Activated naive CD4-positive, alpha-beta T cell treated with anti-CD3 and anti-CD28 coated beads for 36 hours (primary cell): ENCODE measurements at regions not wholly inside any gene's neighbourhood (a gene's known extent, or its start where the extent isn't known, plus 50 kb on each side); places are given as distances from the start of the nearest gene placed in this dataset.

Source experiments
- CTCF ChIA-PET: fragments of 350-600 bp; sonication (Branson Sonifier 250); formaldehyde crosslinking; loops from one replicate; lab custom pipeline; 2021; ENCODE audit warnings: antibody characterized with exemption; lab: Charles Lee
- DNase-seq: peaks from one replicate; pipeline ENCODE4 v3.0.0-alpha.2; 2020
- H3K27ac Mint-ChIP-seq: one replicate; pipeline ENCODE4 v1.8.0; 2021; ENCODE audit warnings: mild to moderate bottlenecking, mixed read lengths
- H3K27me3 Mint-ChIP-seq: one replicate; pipeline ENCODE4 v1.8.0; 2021; ENCODE audit warnings: low read depth, mixed read lengths
- H3K36me3 Mint-ChIP-seq: one replicate; pipeline ENCODE4 v1.8.0; 2021; ENCODE audit warnings: low read depth, mixed read lengths
- H3K4me1 Mint-ChIP-seq: one replicate; pipeline ENCODE4 v1.8.0; 2021; ENCODE audit warnings: low read depth, mixed read lengths
- H3K4me3 Mint-ChIP-seq: one replicate; pipeline ENCODE4 v1.8.0; 2021; ENCODE audit warnings: mild to moderate bottlenecking, moderate library complexity, mixed read lengths
- H3K9me3 Mint-ChIP-seq: one replicate; pipeline ENCODE4 v1.8.0; 2021; ENCODE audit warnings: mixed read lengths
- intact Hi-C: fragments of 100-400 bp; cut with micrococcal nuclease; formaldehyde crosslinking; loops from one replicate; pipeline ENCODE4 v1.15.1; 2023

DNA sequence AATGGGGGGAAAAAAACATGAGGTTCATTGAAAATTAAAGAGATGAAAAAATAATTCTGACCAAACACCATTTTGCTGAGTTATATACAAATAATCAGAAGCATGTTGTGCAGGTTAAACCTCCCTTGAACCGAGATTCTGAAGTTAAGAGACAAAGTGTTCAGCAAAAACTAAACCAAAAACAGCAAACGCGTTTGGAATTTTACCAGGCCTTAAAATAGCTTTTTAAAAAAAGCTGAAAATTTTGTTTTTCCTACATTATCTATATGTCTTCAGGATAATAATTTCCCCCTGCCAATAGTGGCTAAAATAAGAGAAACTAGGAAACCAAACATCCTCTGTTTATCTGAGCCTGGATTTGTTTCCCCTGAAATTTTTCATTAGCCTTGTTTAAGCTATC lies 191.7 kb upstream of the DAPK1 start:
- Mint-ChIP-seq H3K4me3 (no peak overlapping the region), H3K4me1 (no peaks in the 10 kb centered on the region), H3K27ac (no peak overlapping the region), H3K36me3 (no peaks in the 10 kb centered on the region), H3K9me3 (no peaks in the 10 kb centered on the region), H3K27me3 (peaks cover 16% of the 10 kb centered on the region)
- intact Hi-C loops, result no loop called here
- no peak for DNase-seq
- CTCF ChIA-PET, result interaction anchor here (0.6 kb wide), 1 partner anchor 165 kb away, joined by 3 read pairs; no protein-coding TSS in a partner anchor

GRCh38 chr9:87307848-87308247 lies 189.8 kb upstream of the DAPK1 start:
- no peaks in the 10 kb centered on the region for H3K36me3 Mint-ChIP-seq
- H3K27me3 Mint-ChIP-seq, result peaks cover 20% of the 10 kb centered on the region
- intact Hi-C loops, result no loop called here
- no peaks in the 10 kb centered on the region for H3K9me3 Mint-ChIP-seq
- CTCF ChIA-PET, result no interaction called here
- no peak for DNase-seq
- H3K27ac Mint-ChIP-seq, result no peak overlapping the region
- H3K4me3 Mint-ChIP-seq, result no peak overlapping the region
- H3K4me1 Mint-ChIP-seq, result no peaks in the 10 kb centered on the region

DNA sequence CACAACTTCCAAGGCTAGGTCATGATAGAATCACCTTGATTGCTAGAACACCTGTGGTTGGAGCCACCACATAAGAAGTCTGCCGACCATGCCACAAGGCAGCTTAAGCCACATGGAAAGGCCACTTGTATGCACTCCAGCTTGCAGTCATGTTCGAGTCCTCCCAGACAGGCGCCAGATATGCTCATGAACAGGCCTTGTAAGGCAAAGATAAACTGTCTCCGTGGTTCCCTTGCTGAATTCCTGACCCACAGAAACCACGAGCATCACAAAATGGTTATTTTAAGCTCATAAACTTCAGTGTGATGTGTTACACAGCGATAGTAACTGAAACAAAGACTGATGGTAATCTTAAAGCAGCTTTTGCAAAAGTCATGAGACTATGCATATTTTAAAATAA lies 188.4 kb upstream of the DAPK1 start:
- peaks cover 20% of the 10 kb centered on the region for H3K27me3 Mint-ChIP-seq
- H3K4me1 Mint-ChIP-seq, result no peaks in the 10 kb centered on the region
- CTCF ChIA-PET, result no interaction called here
- H3K27ac Mint-ChIP-seq, result no peak overlapping the region
- no peaks in the 10 kb centered on the region for H3K9me3 Mint-ChIP-seq
- H3K4me3 Mint-ChIP-seq, result no peak overlapping the region
- intact Hi-C loops, result no loop called here
- no peaks in the 10 kb centered on the region for H3K36me3 Mint-ChIP-seq
- DNase-seq, result no peak

DNA sequence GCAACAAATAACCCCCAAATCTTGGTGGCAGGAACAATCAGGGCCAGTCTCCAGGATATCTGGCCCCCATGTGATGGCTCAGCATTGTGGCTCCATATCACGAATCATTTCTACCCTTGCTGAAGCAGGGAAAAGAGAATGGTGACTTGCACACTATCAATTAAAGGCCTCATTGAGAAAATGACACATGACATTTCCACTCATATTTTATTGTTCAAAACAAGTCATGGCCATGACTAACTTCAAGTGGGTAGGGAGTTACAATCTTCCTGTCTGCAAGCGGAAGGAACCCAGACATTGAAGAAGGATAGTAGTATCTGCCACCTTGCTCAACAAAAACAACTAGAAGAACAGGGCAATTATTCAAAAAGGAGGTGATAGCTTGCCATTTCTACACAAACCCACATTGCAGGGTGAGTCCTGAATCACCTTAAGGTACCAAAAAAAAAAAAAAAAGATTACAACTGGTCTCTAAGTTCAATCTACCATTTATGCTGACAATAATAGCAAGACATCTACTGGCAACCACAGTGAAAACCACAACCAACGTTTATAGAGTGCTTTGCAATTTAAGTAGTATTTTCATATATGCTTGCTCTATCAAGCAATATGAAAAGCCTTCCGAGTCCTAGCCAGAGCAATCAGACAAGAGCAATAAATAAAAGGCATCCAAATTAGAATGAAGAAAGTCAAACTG lies 186.7 kb upstream of the DAPK1 start:
- Mint-ChIP-seq H3K36me3 (no peaks in the 10 kb centered on the region), H3K27ac (no peak overlapping the region), H3K27me3 (peaks cover 22% of the 10 kb centered on the region), H3K4me1 (no peaks in the 10 kb centered on the region), H3K4me3 (no peak overlapping the region), H3K9me3 (no peaks in the 10 kb centered on the region)
- intact Hi-C loops, result no loop called here
- no peak for DNase-seq
- CTCF ChIA-PET, result no interaction called here

DNA sequence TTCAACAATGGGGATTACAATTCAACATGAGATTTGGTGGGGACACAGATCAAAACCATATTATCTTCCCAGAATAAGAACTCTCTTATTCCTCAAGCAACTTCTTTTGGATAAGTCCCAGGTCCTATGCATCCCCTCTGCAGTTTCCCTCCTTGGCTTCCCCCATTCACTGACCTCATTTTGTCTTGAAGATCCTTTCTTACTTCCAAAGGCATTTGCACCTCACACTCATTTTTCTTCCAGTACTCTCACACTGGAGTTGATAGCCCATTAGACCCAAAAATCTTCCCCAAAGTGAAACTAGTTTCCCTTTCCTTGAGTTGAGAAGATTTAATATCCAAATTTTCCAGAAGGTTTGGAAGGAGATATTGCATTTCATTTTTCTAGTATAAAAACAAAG lies 178.0 kb upstream of the DAPK1 start:
- Mint-ChIP-seq H3K4me1 (no peaks in the 10 kb centered on the region), H3K27me3 (peaks cover 14% of the 10 kb centered on the region), H3K9me3 (no peaks in the 10 kb centered on the region), H3K4me3 (no peak overlapping the region), H3K27ac (no peak overlapping the region), H3K36me3 (no peaks in the 10 kb centered on the region)
- intact Hi-C loops, result no loop called here
- DNase-seq, result no peak
- CTCF ChIA-PET, result no interaction called here

- Mint-ChIP-seq H3K9me3 (no peaks in the 10 kb centered on the region), H3K4me3 (no peak overlapping the region), H3K27ac (no peak overlapping the region), H3K4me1 (no peaks in the 10 kb centered on the region), H3K36me3 (no peaks in the 10 kb centered on the region), H3K27me3 (peaks cover 14% of the 10 kb centered on the region)
- DNase-seq, result no peak
- CTCF ChIA-PET, result interaction anchor here (0.7 kb wide), 1 partner anchor 947 kb away, joined by 4 read pairs; no protein-coding TSS in a partner anchor
- intact Hi-C loops, result no loop called here
These were observed 177.4 kb upstream of the DAPK1 start for GRCh38 chr9:87320146-87320884.

- Mint-ChIP-seq H3K36me3 (no peaks in the 10 kb centered on the region), H3K9me3 (no peaks in the 10 kb centered on the region), H3K27ac (no peak overlapping the region), H3K27me3 (peaks cover 17% of the 10 kb centered on the region), H3K4me3 (no peak overlapping the region), H3K4me1 (no peaks in the 10 kb centered on the region)
- DNase-seq, result no peak
- intact Hi-C loops, result no loop called here
- CTCF ChIA-PET, result interaction anchor here (0.6 to 2.6 kb wide), 4 partner anchors 9 to 912 kb away, joined by 3 to 9 read pairs (median 4); no protein-coding TSS in a partner anchor
These were observed 174.6 kb upstream of the DAPK1 start for GRCh38 chr9:87322840-87323635.

GRCh38 chr9:87323928-87324327 lies 173.7 kb upstream of the DAPK1 start:
- CTCF ChIA-PET, result interaction anchor here (0.6 to 2.6 kb wide), 4 partner anchors 10 to 889 kb away, joined by 3 to 9 read pairs (median 3); no protein-coding TSS in a partner anchor

GRCh38 chr9:87324613-87325194 lies 173.0 kb upstream of the DAPK1 start:
- Mint-ChIP-seq H3K4me3 (no peak overlapping the region), H3K27ac (no peak overlapping the region)
- DNase-seq, result no peak

More at GRCh38 chr9:87323928-87324327, 173.7 kb upstream of the DAPK1 start:
- Mint-ChIP-seq H3K9me3 (no peaks in the 10 kb centered on the region), H3K4me3 (no peak overlapping the region), H3K4me1 (no peaks in the 10 kb centered on the region), H3K27me3 (peaks cover 17% of the 10 kb centered on the region), H3K27ac (no peak overlapping the region), H3K36me3 (no peaks in the 10 kb centered on the region)
- no peak for DNase-seq
- intact Hi-C loops, result loop anchor here (1.0 to 2.0 kb wide), 8 partner anchors 217 to 1122 kb away; no protein-coding TSS in a partner anchor

GRCh38 chr9:87327575-87328125 lies 170.0 kb upstream of the DAPK1 start:
- Mint-ChIP-seq H3K4me3 (no peak overlapping the region), H3K27ac (no peak overlapping the region), H3K9me3 (peaks cover 7% of the 10 kb centered on the region), H3K4me1 (no peaks in the 10 kb centered on the region), H3K36me3 (no peaks in the 10 kb centered on the region), H3K27me3 (peaks cover 13% of the 10 kb centered on the region)
- DNase-seq, result no peak
- intact Hi-C loops, result no loop called here
- CTCF ChIA-PET, result interaction anchor here (1.3 kb wide), 1 partner anchor 10 kb away, joined by 4 read pairs; no protein-coding TSS in a partner anchor

More at GRCh38 chr9:87324613-87325194, 173.0 kb upstream of the DAPK1 start:
- CTCF ChIA-PET, result interaction anchor here (0.6 to 2.6 kb wide), 8 partner anchors 10 to 839 kb away, joined by 3 to 9 read pairs (median 3); no protein-coding TSS in a partner anchor
- Mint-ChIP-seq H3K27me3 (peaks cover 15% of the 10 kb centered on the region), H3K4me1 (no peaks in the 10 kb centered on the region), H3K36me3 (no peaks in the 10 kb centered on the region), H3K9me3 (no peaks in the 10 kb centered on the region)
- intact Hi-C loops, result loop anchor here (1.0 to 2.0 kb wide), 8 partner anchors 218 to 1122 kb away; no protein-coding TSS in a partner anchor

GRCh38 chr9:87333802-87334201 lies 163.9 kb upstream of the DAPK1 start:
- Mint-ChIP-seq H3K36me3 (no peaks in the 10 kb centered on the region), H3K4me1 (peaks cover 10% of the 10 kb centered on the region), H3K27me3 (peaks cover 29% of the 10 kb centered on the region), H3K27ac (no peak overlapping the region), H3K9me3 (peaks cover 7% of the 10 kb centered on the region), H3K4me3 (no peak overlapping the region)
- CTCF ChIA-PET, result no interaction called here
- intact Hi-C loops, result no loop called here
- no peak for DNase-seq
